ENCODE measurements at regions not wholly inside any gene's neighbourhood (a gene's known extent, or its start where the extent isn't known, plus 50 kb on each side); places are given as distances from the start of the nearest gene placed in this dataset.

GRCh38 chr2:146079216-146079615 lies 1559.3 kb upstream of the ZEB2 start:
- Histone ChIP-seq H3K27me3 (no peaks in the 10 kb centered on the region), H3K4me1 (no peaks in the 10 kb centered on the region), H3K4me3 (no peak overlapping the region), H3K9me3 (no peaks in the 10 kb centered on the region), H3K27ac (no peak overlapping the region), H3K36me3 (no peaks in the 10 kb centered on the region)
- no peak for TF ChIP-seq POLR2A (IDR thresholded peaks at IDR 0.05)
- TF ChIP-seq EP300 (IDR thresholded peaks at IDR 0.05) = no peak
- TF ChIP-seq CTCF (IDR thresholded peaks at IDR 0.05) = no peak
- no peak for TF ChIP-seq POLR2AphosphoS5 (IDR thresholded peaks at IDR 0.05)
- WGBS, 2 donors (ENCODE audit: low coverage in 1 of 2) = 86 to 90% methylated on average over 1 of the region's 1 CpG
- no peak for ATAC-seq

- no peak overlapping the region for H3K4me3 ChIP-seq
- H3K27ac ChIP-seq = no peak overlapping the region
- no peaks in the 10 kb centered on the region for H3K9me3 ChIP-seq
- 89 to 100% methylated on average over 1 of the region's 1 CpG for WGBS, 2 donors (ENCODE audit: low coverage in 1 of 2)
- no peaks in the 10 kb centered on the region for H3K36me3 ChIP-seq
- no peak for ATAC-seq
- TF ChIP-seq POLR2AphosphoS5 (IDR thresholded peaks at IDR 0.05) = no peak
- TF ChIP-seq EP300 (IDR thresholded peaks at IDR 0.05) = no peak
- TF ChIP-seq CTCF (IDR thresholded peaks at IDR 0.05) = no peak
- no peak for TF ChIP-seq POLR2A (IDR thresholded peaks at IDR 0.05)
- no peaks in the 10 kb centered on the region for H3K27me3 ChIP-seq
- H3K4me1 ChIP-seq = no peaks in the 10 kb centered on the region
Observed at GRCh38 chr2:146077156-146077555, 1557.2 kb upstream of the ZEB2 start.

- H3K36me3 ChIP-seq = no peaks in the 10 kb centered on the region
- H3K4me1 ChIP-seq = no peaks in the 10 kb centered on the region
- H3K4me3 ChIP-seq = no peak overlapping the region
- H3K27me3 ChIP-seq = no peaks in the 10 kb centered on the region
- no peak for ATAC-seq
- no peak for TF ChIP-seq CTCF (IDR thresholded peaks at IDR 0.05)
- TF ChIP-seq POLR2A (IDR thresholded peaks at IDR 0.05) = no peak
- H3K27ac ChIP-seq = no peak overlapping the region
- H3K9me3 ChIP-seq = peaks cover 0 to 18% (median 0%) of the 10 kb centered on the region in 3 donors
Observed at GRCh38 chr2:146068051-146068450, 1548.1 kb upstream of the ZEB2 start.

- no peak for ATAC-seq
- Histone ChIP-seq H3K27me3 (no peaks in the 10 kb centered on the region), H3K4me3 (no peak overlapping the region), H3K4me1 (no peaks in the 10 kb centered on the region), H3K9me3 (no peaks in the 10 kb centered on the region), H3K36me3 (no peaks in the 10 kb centered on the region), H3K27ac (no peak overlapping the region)
- 90 to 92% methylated on average over 1 of the region's 1 CpG for WGBS, 2 donors (ENCODE audit: low coverage in 1 of 2)
- TF ChIP-seq CTCF (IDR thresholded peaks at IDR 0.05) (no peak), POLR2A (IDR thresholded peaks at IDR 0.05) (no peak), POLR2AphosphoS5 (IDR thresholded peaks at IDR 0.05) (no peak), EP300 (IDR thresholded peaks at IDR 0.05) (no peak)
Observed at GRCh38 chr2:146048141-146048540, 1528.2 kb upstream of the ZEB2 start.

GRCh38 chr2:146041274-146041910 lies 1521.5 kb upstream of the ZEB2 start:
- TF ChIP-seq POLR2AphosphoS5 (IDR thresholded peaks at IDR 0.05) = no peak
- TF ChIP-seq POLR2A (IDR thresholded peaks at IDR 0.05) = no peak
- no peak for TF ChIP-seq CTCF (IDR thresholded peaks at IDR 0.05)
- TF ChIP-seq EP300 (IDR thresholded peaks at IDR 0.05) = no peak
- WGBS, 2 donors (ENCODE audit: low coverage in 1 of 2) = 49 to 53% methylated on average over 7 to 8 of the region's 8 CpGs
- H3K36me3 ChIP-seq = no peaks in the 10 kb centered on the region
- no peak for ATAC-seq
- H3K27me3 ChIP-seq = no peaks in the 10 kb centered on the region
- no peak overlapping the region for H3K27ac ChIP-seq
- H3K9me3 ChIP-seq = no peaks in the 10 kb centered on the region
- no peak overlapping the region for H3K4me3 ChIP-seq
- H3K4me1 ChIP-seq = no peaks in the 10 kb centered on the region
